ENCODE measurements at regions not wholly inside any gene's neighbourhood (a gene's known extent, or its start where the extent isn't known, plus 50 kb on each side); places are given as distances from the start of the nearest gene placed in this dataset.
A peak's percentile ranks its signal among the peaks of the same experiment; 100 is the strongest.

DNA sequence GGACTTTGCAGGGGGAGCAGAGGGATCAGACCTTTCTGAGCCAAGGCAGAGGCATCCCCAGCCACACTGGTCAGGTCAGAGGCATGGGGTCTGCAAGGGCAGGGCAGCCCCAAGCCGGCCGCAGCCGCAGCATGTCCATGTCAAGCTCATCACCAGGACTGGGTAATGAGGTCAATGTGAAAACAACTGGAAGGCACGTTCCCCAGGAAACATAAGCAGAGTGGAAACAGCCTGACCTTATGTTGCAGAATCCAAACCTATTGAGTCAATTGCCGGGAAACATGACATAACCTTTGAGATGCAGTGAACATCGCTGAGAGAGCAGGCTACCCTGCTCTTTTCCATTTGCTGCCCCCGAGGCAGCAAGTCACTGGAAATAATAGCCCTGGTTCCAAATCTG, 315.1 kb upstream of the IGF1R start:
- no peak for DNase-seq
- WGBS, 2 donors: 73 to 81% methylated on average over 7 of the region's 7 CpGs
- ATAC-seq: no peak
- Histone ChIP-seq H3K4me3 (no peak overlapping the region), H3K27me3 (peaks cover 0 to 28% (median 11%) of the 10 kb centered on the region in 7 donors), H3K36me3 (no peaks in the 10 kb centered on the region), H3K4me1 (no peaks in the 10 kb centered on the region), H3K9me3 (peaks cover 0 to 5% (median 0%) of the 10 kb centered on the region in 11 donors), H3K27ac (no peak overlapping the region)
- TF ChIP-seq, protein P1, sequence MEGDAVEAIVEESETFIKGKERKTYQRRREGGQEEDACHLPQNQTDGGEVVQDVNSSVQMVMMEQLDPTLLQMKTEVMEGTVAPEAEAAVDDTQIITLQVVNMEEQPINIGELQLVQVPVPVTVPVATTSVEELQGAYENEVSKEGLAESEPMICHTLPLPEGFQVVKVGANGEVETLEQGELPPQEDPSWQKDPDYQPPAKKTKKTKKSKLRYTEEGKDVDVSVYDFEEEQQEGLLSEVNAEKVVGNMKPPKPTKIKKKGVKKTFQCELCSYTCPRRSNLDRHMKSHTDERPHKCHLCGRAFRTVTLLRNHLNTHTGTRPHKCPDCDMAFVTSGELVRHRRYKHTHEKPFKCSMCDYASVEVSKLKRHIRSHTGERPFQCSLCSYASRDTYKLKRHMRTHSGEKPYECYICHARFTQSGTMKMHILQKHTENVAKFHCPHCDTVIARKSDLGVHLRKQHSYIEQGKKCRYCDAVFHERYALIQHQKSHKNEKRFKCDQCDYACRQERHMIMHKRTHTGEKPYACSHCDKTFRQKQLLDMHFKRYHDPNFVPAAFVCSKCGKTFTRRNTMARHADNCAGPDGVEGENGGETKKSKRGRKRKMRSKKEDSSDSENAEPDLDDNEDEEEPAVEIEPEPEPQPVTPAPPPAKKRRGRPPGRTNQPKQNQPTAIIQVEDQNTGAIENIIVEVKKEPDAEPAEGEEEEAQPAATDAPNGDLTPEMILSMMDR (IDR thresholded peaks at IDR 0.05): no peak
- intact Hi-C loops (cut with DNase I): no loop called here

DNA sequence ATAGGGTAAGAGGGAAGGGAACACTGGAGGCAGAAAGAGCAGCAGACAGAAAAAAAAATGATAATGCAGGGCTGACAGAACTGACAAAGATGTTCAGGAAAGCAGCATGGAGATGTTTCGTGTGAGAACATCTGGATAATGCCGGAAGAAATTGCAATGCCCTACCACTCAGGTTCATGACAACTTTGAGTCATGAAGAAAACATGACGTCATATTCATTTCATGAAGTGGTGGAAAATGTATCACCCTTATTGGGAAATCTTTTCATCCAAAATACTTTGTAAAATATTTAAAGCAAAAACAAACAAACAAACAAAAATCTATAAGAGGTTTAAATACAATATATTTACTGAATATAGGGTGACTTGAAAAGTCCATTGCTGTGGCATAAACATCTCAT, 305.4 kb upstream of the IGF1R start:
- Histone ChIP-seq H3K9me3 (peaks cover 0 to 7% (median 0%) of the 10 kb centered on the region in 11 donors), H3K4me1 (no peaks in the 10 kb centered on the region), H3K4me3 (no peak overlapping the region), H3K36me3 (no peaks in the 10 kb centered on the region), H3K27me3 (no peaks in the 10 kb centered on the region), H3K27ac (no peak overlapping the region)
- TF ChIP-seq, protein P1 (IDR thresholded peaks at IDR 0.05): no peak
- DNase-seq (no peak), ATAC-seq (no peak)
- intact Hi-C loops (cut with DNase I): no loop called here
- WGBS, 2 donors: 80 to 86% methylated on average over 3 of the region's 3 CpGs

DNA sequence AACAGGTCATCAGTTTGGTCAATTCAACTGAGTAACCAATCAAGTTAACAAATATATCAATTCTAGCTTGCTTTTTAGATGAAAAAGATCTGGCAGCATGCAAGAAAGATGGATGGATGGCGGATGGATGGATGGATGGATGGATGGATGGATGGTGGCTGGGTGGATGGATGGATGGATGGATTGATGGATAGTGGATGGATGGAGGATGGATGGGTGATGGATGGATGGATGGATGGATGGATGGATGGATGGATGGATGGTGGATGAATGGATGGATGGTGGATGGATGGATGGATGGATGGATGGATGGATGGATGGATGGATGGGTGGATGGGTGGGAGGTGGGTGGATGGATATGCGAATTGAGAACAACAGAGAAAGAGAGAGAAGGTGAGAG, 303.7 kb upstream of the IGF1R start:
- whole genome bisulfite sequencing, 2 donors: 74 to 76% methylated on average over 2 of the region's 2 CpGs
- ATAC-seq: no peak

DNA sequence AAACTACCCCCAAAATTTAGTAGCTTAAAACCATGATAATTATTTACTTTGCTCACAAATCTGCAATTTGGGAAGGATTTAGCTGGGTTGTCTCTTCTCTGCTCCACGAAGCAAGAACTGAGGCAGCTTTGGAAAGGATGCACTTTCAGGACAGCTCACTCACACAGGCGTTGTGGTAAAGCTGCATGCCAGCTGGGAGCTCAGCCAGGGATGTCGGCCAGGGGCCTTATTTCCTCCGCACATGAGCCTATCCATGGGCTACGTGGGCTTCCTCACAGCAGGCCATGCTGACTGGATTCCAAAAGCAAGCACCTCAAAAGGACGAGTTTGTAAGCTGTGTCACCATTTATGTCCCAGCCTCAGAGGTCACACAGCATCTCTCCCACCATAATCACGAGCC, 301.3 kb upstream of the IGF1R start:
- DNase-seq (no peak), ATAC-seq (peak in 1 of 8 donors; percentile 48)
- Histone ChIP-seq H3K4me1 (no peaks in the 10 kb centered on the region), H3K27me3 (peaks cover 0 to 8% (median 0%) of the 10 kb centered on the region in 7 donors), H3K9me3 (no peaks in the 10 kb centered on the region), H3K27ac (no peak overlapping the region), H3K36me3 (no peaks in the 10 kb centered on the region), H3K4me3 (no peak overlapping the region)
- intact Hi-C loops (cut with DNase I): no loop called here
- WGBS, 2 donors: 51 to 54% methylated on average over 7 of the region's 7 CpGs
- TF ChIP-seq, protein P1 (IDR thresholded peaks at IDR 0.05): no peak

More for the DNA sequence above, 303.7 kb upstream of the IGF1R start:
- Histone ChIP-seq H3K4me3 (no peak overlapping the region), H3K9me3 (peaks cover 0 to 3% (median 0%) of the 10 kb centered on the region in 11 donors), H3K36me3 (no peaks in the 10 kb centered on the region), H3K27me3 (no peaks in the 10 kb centered on the region), H3K27ac (no peak overlapping the region), H3K4me1 (no peaks in the 10 kb centered on the region)
- TF ChIP-seq, protein P1 (IDR thresholded peaks at IDR 0.05): no peak
- intact Hi-C loops (cut with DNase I): no loop called here
- no peak for DNase-seq

Measured in heart right ventricle (tissue), 16 donors.